HG02588 (cell line): ENCODE measurements at regions not wholly inside any gene's neighbourhood (a gene's known extent, or its start where the extent isn't known, plus 50 kb on each side); places are given as distances from the start of the nearest gene placed in this dataset.
"Not testable (repeated sequence)": the region's sequence is repeated elsewhere in the genome, so short reads cannot be mapped to it uniquely, and the experiment has no call there.

ENCODE experiments used
- ATAC-seq: cut with Tn5 transposase; IDR thresholded peaks from one replicate; pipeline ENCODE4 v1.9.1; 2021; ENCODE audit warnings: mild to moderate bottlenecking, moderate library complexity; ENCODE audit not compliant: unreplicated experiment

- no peak for ATAC-seq
Observed at GRCh38 chr5:117588611-117589010, 1014.0 kb upstream of the SEMA6A start.

- ATAC-seq, result no peak
Observed at GRCh38 chr5:117587111-117587510, 1012.5 kb upstream of the SEMA6A start.

GRCh38 chr5:117568622-117569021, 994.0 kb upstream of the SEMA6A start:
- ATAC-seq, result no peak

GRCh38 chr5:117568126-117568525, 993.5 kb upstream of the SEMA6A start:
- no peak for ATAC-seq

- no peak for ATAC-seq
Observed at GRCh38 chr5:117562647-117563046, 988.0 kb upstream of the SEMA6A start.

GRCh38 chr5:117561531-117561930, 986.9 kb upstream of the SEMA6A start:
- ATAC-seq, result no peak

GRCh38 chr5:117559005-117559844, 984.6 kb upstream of the SEMA6A start:
- no peak for ATAC-seq

GRCh38 chr5:117551236-117551635, 976.6 kb upstream of the SEMA6A start:
- ATAC-seq, result no peak

GRCh38 chr5:117547192-117547591, 972.6 kb upstream of the SEMA6A start:
- no peak for ATAC-seq

- no peak for ATAC-seq
Observed at GRCh38 chr5:117539692-117540091, 965.1 kb upstream of the SEMA6A start.

GRCh38 chr5:117533792-117534191, 959.2 kb upstream of the SEMA6A start:
- no peak for ATAC-seq

GRCh38 chr5:117533051-117533670, 958.5 kb upstream of the SEMA6A start:
- ATAC-seq, result not testable (repeated sequence)

GRCh38 chr5:117519957-117520500, 945.4 kb upstream of the SEMA6A start:
- no peak for ATAC-seq

GRCh38 chr5:117504305-117504704, 929.7 kb upstream of the SEMA6A start:
- no peak for ATAC-seq

- no peak for ATAC-seq
Observed at GRCh38 chr5:117497601-117498000, 923.0 kb upstream of the SEMA6A start.

GRCh38 chr5:117496801-117497200, 922.2 kb upstream of the SEMA6A start:
- no peak for ATAC-seq

GRCh38 chr5:117494188-117494587, 919.6 kb upstream of the SEMA6A start:
- no peak for ATAC-seq

- no peak for ATAC-seq
Observed at GRCh38 chr5:117488976-117489500, 914.4 kb upstream of the SEMA6A start.

GRCh38 chr5:117487556-117487955, 912.9 kb upstream of the SEMA6A start:
- ATAC-seq, result no peak

GRCh38 chr5:117486879-117487391, 912.3 kb upstream of the SEMA6A start:
- no peak for ATAC-seq

- ATAC-seq, result no peak
Observed at GRCh38 chr5:117486261-117486660, 911.6 kb upstream of the SEMA6A start.

GRCh38 chr5:117475919-117476318, 901.3 kb upstream of the SEMA6A start:
- no peak for ATAC-seq
